ENCODE measurements at regions not wholly inside any gene's neighbourhood (a gene's known extent, or its start where the extent isn't known, plus 50 kb on each side); places are given as distances from the start of the nearest gene placed in this dataset.

DNA sequence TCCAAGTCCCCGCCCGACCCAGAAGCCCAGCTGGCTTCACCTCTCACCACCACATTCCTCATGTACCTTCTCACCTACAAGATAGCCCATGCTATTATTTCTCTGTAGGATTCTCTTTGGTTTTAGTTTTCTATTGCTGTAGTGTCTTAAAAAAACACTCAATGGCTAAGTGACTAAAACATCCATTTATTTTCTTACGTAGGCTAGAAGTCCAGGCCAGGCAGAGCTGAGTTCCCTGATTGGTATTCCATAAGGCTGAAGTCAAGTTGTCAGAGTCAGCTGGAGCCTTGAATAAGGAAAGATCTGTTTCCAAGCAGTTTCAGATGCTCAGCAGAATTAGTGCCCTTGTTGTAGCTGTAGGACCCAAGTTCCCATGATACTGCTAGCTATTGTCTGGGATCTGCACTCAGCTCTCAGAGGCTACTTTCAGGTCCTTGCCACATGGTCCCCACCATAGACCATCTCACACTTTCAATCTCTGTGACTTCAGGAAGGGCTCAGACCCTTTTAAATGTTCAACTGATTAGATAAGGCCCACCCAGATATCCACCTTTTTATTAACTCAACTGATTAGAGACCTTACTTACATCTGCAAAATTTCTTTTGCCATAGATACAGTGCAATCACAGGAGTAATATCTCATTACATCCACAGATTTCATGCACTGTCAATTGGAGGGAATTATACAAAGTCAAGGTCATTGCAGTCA lies 371.0 kb downstream of the TGFB2 start:
- DNase-seq (ENCODE audit: low read depth), result no peak

DNA sequence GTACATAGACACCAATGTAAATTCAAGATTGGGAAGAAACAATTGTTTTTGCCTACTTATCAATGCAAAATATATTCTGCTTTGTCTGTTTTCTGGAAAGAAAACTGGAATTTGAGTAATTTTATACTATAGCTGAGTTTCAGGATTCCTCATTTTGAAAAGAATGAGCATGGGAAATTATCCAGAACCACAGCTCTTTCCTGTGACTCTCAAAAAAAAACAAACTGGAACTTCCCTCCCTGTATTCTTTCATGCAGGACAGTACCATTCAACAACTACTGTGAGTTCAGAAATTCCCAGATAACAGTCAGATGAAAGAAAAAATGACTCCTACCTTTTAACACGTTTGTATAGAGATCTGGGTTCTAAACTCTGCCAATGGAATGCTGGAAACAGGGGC lies 372.4 kb downstream of the TGFB2 start:
- peak; percentile 15 for DNase-seq (ENCODE audit: low read depth)

GRCh38 chr1:218718206-218718605 lies 373.1 kb downstream of the TGFB2 start:
- no peak for DNase-seq (ENCODE audit: low read depth)

- DNase-seq (ENCODE audit: low read depth), result peak; percentile 75
Measured at GRCh38 chr1:218718977-218719376, 373.8 kb downstream of the TGFB2 start.

DNA sequence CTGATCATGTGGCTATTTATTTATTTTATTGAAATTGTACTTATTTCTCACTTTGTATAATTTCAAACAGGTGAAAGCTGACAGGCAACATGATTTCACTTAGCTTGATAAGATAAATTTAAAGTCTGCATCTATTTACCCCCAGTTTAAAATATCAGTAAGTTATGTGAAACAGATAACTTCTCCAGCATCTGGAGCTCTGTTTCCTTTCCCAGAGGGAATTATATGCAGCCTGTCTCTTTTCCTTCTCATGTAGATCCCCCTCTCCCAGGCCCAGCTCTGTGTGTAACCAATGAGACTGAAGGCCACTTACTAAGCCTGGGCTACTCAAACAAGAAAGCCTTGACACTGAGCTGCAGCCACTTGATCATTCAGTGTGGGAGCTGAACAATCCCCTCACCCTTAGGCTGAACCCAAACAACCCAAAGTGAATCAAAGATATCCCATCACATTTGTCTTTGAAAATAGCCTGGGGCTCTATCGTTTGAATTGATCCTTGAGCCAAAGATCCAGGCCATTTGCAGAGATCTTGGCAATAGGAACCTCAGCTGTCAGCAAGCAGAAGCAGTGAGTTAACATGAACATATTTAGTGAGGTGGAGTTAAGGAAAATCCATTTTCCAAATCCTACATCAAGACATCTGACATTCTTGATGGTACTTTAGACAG lies 383.9 kb downstream of the TGFB2 start:
- no peak for DNase-seq (ENCODE audit: low read depth)

GRCh38 chr1:218735436-218736032 lies 390.4 kb downstream of the TGFB2 start:
- no peak for DNase-seq (ENCODE audit: low read depth)

- no peak for DNase-seq (ENCODE audit: low read depth)
Measured at GRCh38 chr1:218739426-218739825, 394.3 kb downstream of the TGFB2 start.

DNA sequence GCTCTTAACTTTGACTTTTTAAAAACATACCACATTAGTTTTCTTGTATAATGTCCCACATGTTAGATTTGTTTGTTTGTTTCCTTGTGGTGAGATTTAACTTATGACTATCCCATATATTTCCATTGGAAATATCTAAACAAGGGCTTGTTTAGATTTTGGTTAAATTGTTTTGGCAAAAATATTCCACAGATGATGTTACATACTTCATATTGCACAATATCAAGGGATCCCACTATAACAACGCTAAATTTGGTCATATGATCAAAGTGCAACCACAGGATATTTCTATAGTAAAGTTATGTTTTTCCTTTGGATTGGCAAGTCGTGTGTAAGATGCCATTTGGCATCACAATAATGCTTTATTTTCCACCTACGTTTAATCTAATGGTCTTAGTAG lies 396.7 kb downstream of the TGFB2 start:
- no peak for DNase-seq (ENCODE audit: low read depth)

- peak; percentile 67 for DNase-seq (ENCODE audit: low read depth)
Measured at GRCh38 chr1:218742467-218743262, 397.5 kb downstream of the TGFB2 start.

DNA sequence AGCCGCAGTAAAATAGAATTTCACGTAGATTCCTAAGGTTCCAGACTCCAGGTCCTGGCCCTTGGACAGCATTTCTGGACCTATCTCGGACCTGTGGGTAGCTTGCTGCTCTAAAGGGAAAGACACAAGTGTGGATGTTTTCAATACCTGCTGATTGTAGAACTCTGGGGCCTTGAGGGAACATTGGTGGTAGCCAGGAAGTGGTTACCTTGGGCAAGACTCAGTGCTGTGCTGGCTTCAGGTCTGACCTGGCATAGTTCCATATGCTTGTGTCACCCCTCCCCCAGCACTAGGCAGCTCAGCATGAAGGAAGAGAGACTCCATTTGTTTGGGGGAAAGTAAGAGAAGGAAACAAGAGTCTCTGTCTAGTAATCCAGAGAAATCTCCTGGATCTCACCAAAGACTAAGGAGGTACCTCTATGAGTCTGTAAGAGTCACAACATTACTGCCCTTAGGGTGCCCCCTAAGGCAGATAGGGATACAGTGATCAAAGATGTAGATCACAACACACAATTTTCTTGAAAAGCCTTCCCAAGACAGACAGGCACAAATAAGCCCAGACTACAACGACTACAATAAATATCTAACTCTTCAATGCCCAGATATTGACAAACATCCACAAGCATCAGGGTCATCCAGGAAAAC lies 398.8 kb downstream of the TGFB2 start:
- DNase-seq (ENCODE audit: low read depth), result no peak

- peak; percentile 70 for DNase-seq (ENCODE audit: low read depth)
Measured at GRCh38 chr1:218748071-218748470, 402.9 kb downstream of the TGFB2 start.

DNA sequence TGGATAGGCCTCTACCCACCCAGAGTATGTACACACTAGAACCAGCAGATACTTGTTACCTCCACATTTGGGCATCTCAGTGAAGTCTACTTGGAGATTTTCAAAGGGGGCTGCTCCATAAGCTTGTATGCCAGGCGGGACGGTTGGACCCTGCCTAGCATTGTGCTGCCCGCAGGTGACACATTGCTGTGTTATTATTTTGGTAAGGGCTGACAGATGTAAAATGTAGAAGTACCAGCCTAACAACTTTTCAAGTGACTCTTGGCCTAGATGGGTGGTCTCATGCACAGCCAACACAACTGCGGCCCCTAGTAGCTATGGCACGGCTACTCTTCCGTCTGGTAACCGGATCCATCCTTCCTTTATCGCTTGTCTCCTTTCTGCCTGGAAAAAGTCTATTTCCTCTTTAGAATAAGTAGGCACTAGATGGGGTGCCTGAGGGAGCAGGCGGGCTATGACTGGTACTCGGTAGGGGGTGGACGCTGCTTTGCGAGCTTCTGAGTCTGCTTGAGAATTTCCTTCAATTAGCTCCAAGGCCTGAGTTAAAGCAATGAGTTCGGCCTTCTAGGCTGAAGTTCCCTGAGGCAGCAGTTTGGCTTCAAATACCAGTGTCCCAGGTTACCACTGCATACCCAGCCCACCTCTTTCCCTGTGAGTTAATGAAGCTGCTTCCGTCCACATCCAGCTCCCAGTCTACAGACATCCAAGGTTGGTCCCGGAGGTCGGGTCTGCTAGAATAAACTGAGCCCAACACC lies 405.3 kb downstream of the TGFB2 start:
- no peak for DNase-seq (ENCODE audit: low read depth)

- DNase-seq (ENCODE audit: low read depth), result peak; percentile 6
Measured at GRCh38 chr1:218751208-218751948, 406.2 kb downstream of the TGFB2 start.

DNA sequence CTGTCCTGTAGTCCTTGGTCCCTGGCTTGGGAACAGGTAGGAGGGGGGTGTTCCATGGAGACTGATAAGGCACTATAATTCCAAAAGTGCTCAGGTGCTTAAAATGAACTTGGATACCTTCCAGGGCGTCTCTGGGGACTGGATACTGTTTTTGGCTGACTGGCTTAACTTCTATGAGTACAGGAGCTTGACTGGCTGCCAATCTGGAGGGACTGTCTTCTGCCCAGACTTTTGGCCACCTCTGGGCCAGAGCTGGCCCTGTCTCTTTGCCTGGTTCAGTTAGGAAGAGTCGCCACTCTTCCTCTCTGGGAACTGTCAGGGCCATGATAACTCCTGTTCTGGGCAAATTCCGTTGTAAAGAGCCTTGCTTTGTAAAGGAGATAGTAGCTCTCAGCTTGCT lies 407.0 kb downstream of the TGFB2 start:
- no peak for DNase-seq (ENCODE audit: low read depth)

- no peak for DNase-seq (ENCODE audit: low read depth)
Measured at GRCh38 chr1:218754477-218754876, 409.3 kb downstream of the TGFB2 start.

GRCh38 chr1:218755128-218755527 lies 410.0 kb downstream of the TGFB2 start:
- no peak for DNase-seq (ENCODE audit: low read depth)

DNA sequence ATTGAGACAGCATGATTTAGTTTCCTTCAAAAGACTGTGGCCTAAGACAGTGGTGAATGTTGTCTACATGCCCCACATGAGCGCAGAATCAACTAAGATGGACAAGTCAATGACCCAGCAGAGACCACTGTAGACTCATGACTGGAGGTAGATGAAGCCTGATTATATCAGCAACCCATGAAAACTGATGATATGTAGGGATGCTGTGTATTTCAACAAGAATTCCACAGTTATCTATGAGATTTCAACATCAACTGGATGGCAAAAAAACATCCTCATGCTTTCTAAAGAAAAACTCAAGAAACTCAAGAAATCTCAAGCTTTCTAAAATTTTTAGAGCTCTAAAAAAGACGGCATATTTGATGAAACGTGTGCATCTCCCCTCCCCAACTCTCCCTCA lies 413.9 kb upstream of the LYPLAL1 start:
- no peak for DNase-seq (ENCODE audit: low read depth)

DNA sequence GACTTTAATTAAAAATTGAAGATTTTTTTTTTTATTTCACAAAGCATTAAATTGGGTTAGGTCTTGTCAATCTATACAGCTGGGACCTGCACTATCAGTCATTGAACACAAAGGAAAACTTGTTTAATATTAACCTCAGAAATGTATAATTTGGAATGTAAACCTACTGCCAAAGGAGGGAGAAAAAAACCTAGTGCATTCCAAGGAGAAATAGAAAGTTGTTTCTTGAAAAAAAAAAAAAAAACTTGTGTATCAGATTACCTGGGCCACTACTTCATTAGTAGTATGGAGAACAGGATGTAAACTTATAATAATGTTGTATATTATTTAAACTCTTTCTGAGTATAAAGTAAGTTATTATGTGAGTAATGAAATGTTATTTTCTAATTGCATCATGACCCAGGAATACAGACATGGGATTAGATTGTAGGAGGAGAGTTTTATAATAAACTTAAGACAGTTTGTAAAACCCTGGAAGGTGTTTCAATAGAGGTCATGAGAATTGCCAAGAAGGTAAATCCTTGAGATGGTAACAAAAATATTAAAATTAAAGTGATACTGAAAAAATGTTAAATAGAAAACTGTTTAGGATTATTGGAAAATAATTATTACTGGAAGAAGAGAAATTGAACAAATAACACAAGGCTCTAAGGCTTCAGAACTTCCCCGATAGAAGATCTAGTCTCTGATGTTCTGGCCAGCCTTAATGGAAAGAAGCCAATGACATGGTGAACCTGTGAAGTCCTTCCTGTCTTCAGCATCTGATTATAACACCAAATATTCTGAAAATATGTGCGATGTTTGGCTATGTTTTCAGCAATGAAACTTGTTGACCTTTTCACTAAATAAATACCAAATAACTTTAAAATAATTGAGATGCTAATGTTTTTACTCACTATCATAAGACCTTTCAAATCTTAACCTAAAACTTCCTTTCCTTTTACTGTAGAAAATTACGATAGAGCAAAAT lies 412.8 kb upstream of the LYPLAL1 start:
- DNase-seq (ENCODE audit: low read depth), result no peak

- no peak for DNase-seq (ENCODE audit: low read depth)
Measured at GRCh38 chr1:218763538-218763937, 410.1 kb upstream of the LYPLAL1 start.

All from ELR (cell line).